A673 (cell line): ENCODE measurements at regions not wholly inside any gene's neighbourhood (a gene's known extent, or its start where the extent isn't known, plus 50 kb on each side); places are given as distances from the start of the nearest gene placed in this dataset.

Experiments used
- BruUV-seq: library from RNA; stranded (reverse); fragments of 400-500 nt; replicated peaks from 2 replicates; lab custom pipeline; 2021; lab: Mats Ljungman, UMichigan
- CTCF ChIA-PET: fragments of 300-600 bp; sonication (Branson Sonifier 250); formaldehyde crosslinking; loops from one replicate; lab custom pipeline; 2022; ENCODE audit warnings: antibody characterized with exemption; lab: Charles Lee
- POLR2A ChIA-PET: fragments of 300-600 bp; sonication (Branson Sonifier 250); formaldehyde crosslinking; loops from one replicate; lab custom pipeline; 2022; ENCODE audit warnings: antibody characterized with exemption; ENCODE audit not compliant: low non-redundant PET; lab: Charles Lee
- DNase-seq: peaks from one replicate; pipeline ENCODE4 v3.0.0-alpha.2; 2015; ENCODE audit warnings: low spot score
- H3K27ac ChIP-seq: fragments of 200-600 bp; sonication (generic); 2 replicates; pipeline ENCODE4 v1.5.1; 2016; ENCODE audit warnings: mixed run types, low read depth, mild to moderate bottlenecking, mixed read lengths, antibody characterized with exemption, low read length; ENCODE audit not compliant: poor library complexity, severe bottlenecking
- H3K27me3 ChIP-seq: fragments of 200-600 bp; sonication (generic); replicated peaks from 2 replicates; pipeline ENCODE4 v1.6.1; 2017; ENCODE audit warnings: mixed run types, low read depth, mild to moderate bottlenecking, mixed read lengths, antibody characterized with exemption, low read length; ENCODE audit not compliant: insufficient read depth, poor library complexity
- H3K36me3 ChIP-seq: fragments of 200-600 bp; sonication (generic); 2 replicates; pipeline ENCODE4 v1.6.1; 2016; ENCODE audit warnings: mixed run types, mild to moderate bottlenecking, mixed read lengths, antibody characterized with exemption, low read length; ENCODE audit not compliant: insufficient read depth, poor library complexity, severe bottlenecking
- H3K4me1 ChIP-seq: fragments of 200-600 bp; sonication (generic); 2 replicates; pipeline ENCODE4 v1.6.1; 2017; ENCODE audit warnings: mixed run types, mild to moderate bottlenecking, mixed read lengths, antibody characterized with exemption, low read length; ENCODE audit not compliant: insufficient read depth, poor library complexity, severe bottlenecking
- H3K4me3 ChIP-seq: fragments of 200-600 bp; sonication (generic); 2 replicates; pipeline ENCODE4 v1.5.1; 2016; ENCODE audit warnings: low read depth, mixed run types, mild to moderate bottlenecking, mixed read lengths, low read length; ENCODE audit not compliant: poor library complexity, severe bottlenecking
- H3K9me3 ChIP-seq: fragments of 200-600 bp; sonication (generic); 2 replicates; pipeline ENCODE4 v1.6.1; 2016; ENCODE audit warnings: mixed run types, low read depth, mild to moderate bottlenecking, mixed read lengths, antibody characterized with exemption, low read length; ENCODE audit not compliant: poor library complexity, severe bottlenecking
- EZH2 ChIP-seq: fragments of 200-600 bp; sonication (generic); IDR thresholded peaks from 2 replicates; pipeline ENCODE4 v1.6.1; 2017; ENCODE audit warnings: borderline replicate concordance, low read depth, mild to moderate bottlenecking, mixed read lengths, antibody characterized with exemption, low read length; ENCODE audit not compliant: poor library complexity, severe bottlenecking
- intact Hi-C: fragments of 100-400 bp; cut with micrococcal nuclease; formaldehyde crosslinking; loops from one replicate; pipeline ENCODE4 v1.10.0; 2022; ENCODE audit not compliant: unreplicated experiment
- TF ChIP-seq, protein P1 (sequence below): fragments of 300-800, 200-600 bp; sonication (generic); conservative IDR thresholded peaks from 2 replicates; pipeline ENCODE4 v1.5.1; 2017; ENCODE audit warnings: low read depth, mild to moderate bottlenecking, antibody characterized with exemption, low read length, moderate library complexity, mixed read lengths

DNA sequence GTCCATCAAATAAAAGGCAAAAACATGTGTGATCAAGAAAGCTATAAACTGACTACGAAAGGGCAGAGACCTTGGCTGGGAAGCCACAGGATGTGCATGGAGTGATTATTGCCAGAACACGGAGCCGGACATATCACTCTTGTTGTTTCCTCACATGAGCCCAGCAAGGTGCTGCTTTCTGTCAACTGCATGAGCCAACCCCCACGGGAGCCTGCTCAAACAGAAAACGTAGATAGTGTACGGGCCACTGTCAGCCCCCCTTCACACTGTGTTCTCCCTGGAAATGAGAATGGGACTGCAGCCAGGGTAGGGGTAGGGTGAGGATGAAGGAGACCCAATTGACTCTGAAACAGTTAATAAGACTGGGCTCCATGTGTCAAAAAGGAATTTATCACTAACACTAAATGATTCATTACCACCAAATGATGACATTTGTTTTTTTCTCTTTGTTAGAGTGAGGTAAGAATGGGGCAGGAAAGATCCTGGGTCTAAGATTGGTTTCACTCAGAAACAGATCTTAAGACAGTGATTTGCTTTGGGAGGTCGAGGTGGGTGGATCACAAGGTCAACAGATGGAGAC is 235.8 kb downstream of the MREG start:
- TF ChIP-seq, protein P1, sequence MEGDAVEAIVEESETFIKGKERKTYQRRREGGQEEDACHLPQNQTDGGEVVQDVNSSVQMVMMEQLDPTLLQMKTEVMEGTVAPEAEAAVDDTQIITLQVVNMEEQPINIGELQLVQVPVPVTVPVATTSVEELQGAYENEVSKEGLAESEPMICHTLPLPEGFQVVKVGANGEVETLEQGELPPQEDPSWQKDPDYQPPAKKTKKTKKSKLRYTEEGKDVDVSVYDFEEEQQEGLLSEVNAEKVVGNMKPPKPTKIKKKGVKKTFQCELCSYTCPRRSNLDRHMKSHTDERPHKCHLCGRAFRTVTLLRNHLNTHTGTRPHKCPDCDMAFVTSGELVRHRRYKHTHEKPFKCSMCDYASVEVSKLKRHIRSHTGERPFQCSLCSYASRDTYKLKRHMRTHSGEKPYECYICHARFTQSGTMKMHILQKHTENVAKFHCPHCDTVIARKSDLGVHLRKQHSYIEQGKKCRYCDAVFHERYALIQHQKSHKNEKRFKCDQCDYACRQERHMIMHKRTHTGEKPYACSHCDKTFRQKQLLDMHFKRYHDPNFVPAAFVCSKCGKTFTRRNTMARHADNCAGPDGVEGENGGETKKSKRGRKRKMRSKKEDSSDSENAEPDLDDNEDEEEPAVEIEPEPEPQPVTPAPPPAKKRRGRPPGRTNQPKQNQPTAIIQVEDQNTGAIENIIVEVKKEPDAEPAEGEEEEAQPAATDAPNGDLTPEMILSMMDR = no peak
- TF ChIP-seq EZH2 = no peak
- ChIA-PET POLR2A (no interaction called here), CTCF (no interaction called here)
- no peaks in the 10 kb centered on the region for H3K9me3 ChIP-seq
- peaks cover 57% of the 10 kb centered on the region for H3K4me1 ChIP-seq
- intact Hi-C loops = no loop called here
- H3K4me3 ChIP-seq = no peak overlapping the region
- H3K27me3 ChIP-seq = no peaks in the 10 kb centered on the region
- no peaks in the 10 kb centered on the region for H3K36me3 ChIP-seq
- no peak overlapping the region for H3K27ac ChIP-seq
- BruUV-seq = no TSS peak
- no peak for DNase-seq

DNA sequence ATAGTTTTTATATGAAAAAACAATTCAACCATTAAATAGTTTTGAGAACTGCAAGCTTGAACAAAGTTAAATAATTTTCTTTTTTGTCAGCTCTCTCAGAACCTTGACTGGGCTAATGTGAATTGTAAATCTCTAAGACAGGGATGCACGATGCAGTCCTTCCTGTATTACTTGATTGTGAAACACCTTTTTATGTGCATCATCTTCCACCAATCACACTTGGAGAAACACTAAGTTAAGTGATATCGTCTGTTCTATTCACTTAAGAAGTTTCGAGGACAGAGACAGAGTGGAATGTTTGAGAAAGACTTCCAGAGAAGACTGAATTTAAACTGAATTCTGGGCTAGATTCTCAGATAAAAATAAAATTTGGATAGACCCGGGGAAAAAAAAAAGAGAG is 238.2 kb downstream of the MREG start:
- intact Hi-C loops = no loop called here
- Histone ChIP-seq H3K27me3 (no peaks in the 10 kb centered on the region), H3K4me3 (no peak overlapping the region), H3K27ac (peak overlapping the region; percentile 5), H3K36me3 (no peaks in the 10 kb centered on the region), H3K9me3 (no peaks in the 10 kb centered on the region), H3K4me1 (peaks cover 58% of the 10 kb centered on the region)
- DNase-seq = peak; percentile 57
- CTCF ChIA-PET = no interaction called here
- TF ChIP-seq, protein P1 = no peak
- TF ChIP-seq EZH2 = no peak
- no TSS peak for BruUV-seq
- POLR2A ChIA-PET = no interaction called here

DNA sequence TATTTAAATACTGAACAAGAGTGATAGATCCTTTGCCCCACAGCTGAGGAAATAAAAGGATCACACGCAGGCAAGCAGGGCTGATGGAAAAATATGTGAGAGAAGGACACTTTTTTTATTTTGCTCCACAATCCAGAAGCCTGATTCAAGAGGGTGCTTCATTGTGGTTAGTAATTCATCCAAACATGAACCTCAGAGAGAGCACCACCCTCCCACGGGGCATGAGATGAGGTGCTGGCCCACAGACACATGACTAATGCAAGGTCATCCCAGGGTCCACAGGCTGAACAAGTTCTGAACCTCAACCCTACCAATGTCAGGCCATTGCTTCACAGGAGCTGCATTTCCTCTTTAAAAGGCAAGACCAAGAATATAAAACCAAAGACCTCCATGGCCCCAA is 239.6 kb downstream of the MREG start:
- CTCF ChIA-PET = no interaction called here
- POLR2A ChIA-PET = no interaction called here
- no TSS peak for BruUV-seq
- Histone ChIP-seq H3K4me1 (peaks cover 58% of the 10 kb centered on the region), H3K9me3 (no peaks in the 10 kb centered on the region), H3K4me3 (no peak overlapping the region), H3K27me3 (no peaks in the 10 kb centered on the region), H3K36me3 (no peaks in the 10 kb centered on the region), H3K27ac (peak overlapping the region; percentile 98)
- intact Hi-C loops = no loop called here
- TF ChIP-seq, protein P1 = no peak
- TF ChIP-seq EZH2 = no peak
- DNase-seq = no peak
